HG02588 (cell line): ENCODE measurements at regions not wholly inside any gene's neighbourhood (a gene's known extent, or its start where the extent isn't known, plus 50 kb on each side); places are given as distances from the start of the nearest gene placed in this dataset.
"Not testable (repeated sequence)": the region's sequence is repeated elsewhere in the genome, so short reads cannot be mapped to it uniquely, and the experiment has no call there.

Experiments used
- ATAC-seq: cut with Tn5 transposase; IDR thresholded peaks from one replicate; pipeline ENCODE4 v1.9.1; 2021; ENCODE audit warnings: mild to moderate bottlenecking, moderate library complexity; ENCODE audit not compliant: unreplicated experiment

GRCh38 chr2:65920659-65921058 is 488.3 kb upstream of the SPRED2 start:
- no peak for ATAC-seq

GRCh38 chr2:65919550-65920188 is 487.3 kb upstream of the SPRED2 start:
- ATAC-seq: no peak

GRCh38 chr2:65918760-65919187 is 486.4 kb upstream of the SPRED2 start:
- ATAC-seq: no peak

GRCh38 chr2:65917986-65918385 is 485.6 kb upstream of the SPRED2 start:
- no peak for ATAC-seq

- no peak for ATAC-seq
Measured at GRCh38 chr2:65916785-65917295, 484.4 kb upstream of the SPRED2 start.

GRCh38 chr2:65916177-65916576 is 483.8 kb upstream of the SPRED2 start:
- no peak for ATAC-seq

GRCh38 chr2:65915273-65915672 is 482.9 kb upstream of the SPRED2 start:
- ATAC-seq: no peak

- no peak for ATAC-seq
Measured at GRCh38 chr2:65914244-65914786, 481.9 kb upstream of the SPRED2 start.

- ATAC-seq: no peak
Measured at GRCh38 chr2:65913813-65914212, 481.4 kb upstream of the SPRED2 start.

GRCh38 chr2:65901756-65902155 is 469.4 kb upstream of the SPRED2 start:
- ATAC-seq: no peak

GRCh38 chr2:65896446-65896845 is 464.0 kb upstream of the SPRED2 start:
- no peak for ATAC-seq

GRCh38 chr2:65890131-65890530 is 457.7 kb upstream of the SPRED2 start:
- not testable (repeated sequence) for ATAC-seq

GRCh38 chr2:65885266-65885665 is 452.9 kb upstream of the SPRED2 start:
- no peak for ATAC-seq

GRCh38 chr2:65881592-65881991 is 449.2 kb upstream of the SPRED2 start:
- no peak for ATAC-seq

GRCh38 chr2:65880436-65880835 is 448.0 kb upstream of the SPRED2 start:
- ATAC-seq: no peak

- no peak for ATAC-seq
Measured at GRCh38 chr2:65878011-65878340, 445.6 kb upstream of the SPRED2 start.

GRCh38 chr2:65877331-65878010 is 445.1 kb upstream of the SPRED2 start:
- no peak for ATAC-seq

GRCh38 chr2:65876114-65876513 is 443.7 kb upstream of the SPRED2 start:
- ATAC-seq: no peak

GRCh38 chr2:65870826-65871225 is 438.4 kb upstream of the SPRED2 start:
- ATAC-seq: no peak

GRCh38 chr2:65869296-65869695 is 436.9 kb upstream of the SPRED2 start:
- ATAC-seq: no peak

GRCh38 chr2:65868177-65868576 is 435.8 kb upstream of the SPRED2 start:
- no peak for ATAC-seq

- no peak for ATAC-seq
Measured at GRCh38 chr2:65867446-65867845, 435.0 kb upstream of the SPRED2 start.
